Right atrium auricular region (tissue), 2 donors: ENCODE measurements at regions not wholly inside any gene's neighbourhood (a gene's known extent, or its start where the extent isn't known, plus 50 kb on each side); places are given as distances from the start of the nearest gene placed in this dataset.

Source experiments
- DNase-seq: peaks from one replicate; pipeline ENCODE4 v3.0.0-alpha.2; 2019; ENCODE audit warnings: low spot score
- H3K27ac ChIP-seq, 2 donors: fragments of 200-600 bp; sonication (generic); 1 replicate in 1 of 2; 2 replicates in 1 of 2; pipeline ENCODE4 v1.5.1; 2016 to 2019
- H3K27me3 ChIP-seq, 2 donors: fragments of 200-600 bp; sonication (generic); one replicate each; pipeline versions ENCODE4 v1.5.1 to v1.6.0; 2017 to 2019
- H3K36me3 ChIP-seq: fragments of 200-600 bp; sonication (generic); one replicate; pipeline ENCODE4 v1.5.1; 2016
- H3K4me1 ChIP-seq, 2 donors: fragments of 200-600 bp; sonication (generic); one replicate each; pipeline versions ENCODE4 v1.5.1 to v1.6.0; 2017 to 2019
- H3K4me3 ChIP-seq, 2 donors: fragments of 200-600 bp; sonication (generic); 1 replicate in 1 of 2; 2 replicates in 1 of 2; pipeline ENCODE4 v1.5.1; 2017 to 2019; ENCODE audit warnings: mild to moderate bottlenecking in 1 of 2, moderate library complexity in 1 of 2
- H3K9me3 ChIP-seq, 2 donors: fragments of 200-600 bp; sonication (generic); one replicate each; pipeline ENCODE4 v1.5.1; 2019
- CTCF ChIP-seq, 2 donors: fragments of 200-600 bp; sonication (generic); IDR thresholded peaks; one replicate each; pipeline ENCODE4 v1.5.1; 2019; ENCODE audit warnings: antibody characterized with exemption in 2 of 2

- Histone ChIP-seq H3K36me3 (no peaks in the 10 kb centered on the region), H3K4me3 (no peak overlapping the region), H3K27me3 (no peaks in the 10 kb centered on the region), H3K4me1 (no peaks in the 10 kb centered on the region), H3K27ac (no peak overlapping the region), H3K9me3 (peaks cover 0 to 4% of the 10 kb centered on the region in 2 donors)
- no peak for TF ChIP-seq CTCF (IDR thresholded peaks at IDR 0.05)
- no peak for DNase-seq
Observed at GRCh38 chr3:31462050-31462569, 70.6 kb upstream of the STT3B start.

- no peaks in the 10 kb centered on the region for H3K9me3 ChIP-seq
- no peak for TF ChIP-seq CTCF (IDR thresholded peaks at IDR 0.05)
Observed at GRCh38 chr3:31465999-31466398, 66.7 kb upstream of the STT3B start.

GRCh38 chr3:31466866-31467265 lies 65.9 kb upstream of the STT3B start:
- Histone ChIP-seq H3K36me3 (no peaks in the 10 kb centered on the region), H3K9me3 (no peaks in the 10 kb centered on the region), H3K27ac (no peak overlapping the region), H3K4me3 (no peak overlapping the region), H3K4me1 (no peaks in the 10 kb centered on the region), H3K27me3 (no peaks in the 10 kb centered on the region)
- no peak for TF ChIP-seq CTCF (IDR thresholded peaks at IDR 0.05)
- no peak for DNase-seq

More at GRCh38 chr3:31465999-31466398, 66.7 kb upstream of the STT3B start:
- Histone ChIP-seq H3K27ac (no peak overlapping the region), H3K4me1 (no peaks in the 10 kb centered on the region), H3K36me3 (no peaks in the 10 kb centered on the region), H3K27me3 (no peaks in the 10 kb centered on the region), H3K4me3 (no peak overlapping the region)
- DNase-seq, result no peak

- TF ChIP-seq CTCF (IDR thresholded peaks at IDR 0.05), result no peak
- no peaks in the 10 kb centered on the region for H3K27me3 ChIP-seq
- DNase-seq, result no peak
Observed at GRCh38 chr3:31468433-31468832, 64.3 kb upstream of the STT3B start.

GRCh38 chr3:31469385-31469784 lies 63.3 kb upstream of the STT3B start:
- no peak for TF ChIP-seq CTCF (IDR thresholded peaks at IDR 0.05)
- no peaks in the 10 kb centered on the region for H3K36me3 ChIP-seq
- DNase-seq, result no peak

More at GRCh38 chr3:31468433-31468832, 64.3 kb upstream of the STT3B start:
- H3K27ac ChIP-seq, result no peak overlapping the region
- H3K4me3 ChIP-seq, result no peak overlapping the region
- H3K9me3 ChIP-seq, result no peaks in the 10 kb centered on the region
- no peaks in the 10 kb centered on the region for H3K36me3 ChIP-seq
- no peaks in the 10 kb centered on the region for H3K4me1 ChIP-seq

More at GRCh38 chr3:31469385-31469784, 63.3 kb upstream of the STT3B start:
- no peaks in the 10 kb centered on the region for H3K9me3 ChIP-seq
- H3K4me3 ChIP-seq, result no peak overlapping the region
- H3K27ac ChIP-seq, result no peak overlapping the region
- no peaks in the 10 kb centered on the region for H3K27me3 ChIP-seq
- no peaks in the 10 kb centered on the region for H3K4me1 ChIP-seq
